NCI-H82 treated with DMSO at 0.1 percent for 48 hours (cell line): ENCODE measurements at regions not wholly inside any gene's neighbourhood (a gene's known extent, or its start where the extent isn't known, plus 50 kb on each side); places are given as distances from the start of the nearest gene placed in this dataset.

Experiments used
- DNase-seq: peaks from one replicate; lab custom pipeline; 2025; ENCODE audit not compliant: unreplicated experiment; lab: John Stamatoyannopoulos, UW

DNA sequence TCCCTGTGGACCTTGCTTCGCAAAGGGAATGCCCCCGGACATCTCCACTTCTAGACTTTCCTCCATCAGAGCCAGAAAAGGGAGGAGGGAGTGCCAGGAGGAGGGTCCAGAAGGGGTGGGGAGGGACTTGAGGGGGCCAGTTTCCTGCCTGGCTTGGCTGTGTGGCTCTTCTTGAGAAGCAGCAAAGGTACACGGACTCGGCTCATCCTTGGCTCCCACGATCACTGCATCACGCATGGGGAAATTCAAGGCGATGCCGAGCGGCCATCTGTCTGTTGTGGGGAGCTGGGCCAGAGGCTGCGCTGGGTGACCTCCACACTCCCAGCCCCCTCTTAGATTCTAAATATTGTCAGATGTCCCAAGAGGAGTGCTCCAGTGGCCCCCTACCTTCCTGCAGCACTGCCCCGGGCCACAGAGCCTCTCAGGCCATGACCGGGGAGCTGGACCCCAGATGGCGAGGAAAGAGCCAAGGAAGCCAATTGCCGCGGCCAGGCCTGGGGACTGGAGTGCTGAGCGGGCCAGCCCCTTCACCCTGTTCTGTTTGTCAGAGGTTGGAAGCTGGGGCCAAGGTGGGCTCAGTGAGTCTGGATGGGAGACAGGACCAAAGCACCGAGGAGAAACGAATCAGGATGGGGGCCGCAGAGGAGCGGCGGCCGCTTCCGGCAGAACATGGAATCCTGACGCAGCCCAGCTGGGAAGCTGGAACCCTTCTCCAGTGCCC, 104.5 kb downstream of the RBFOX3 start:
- no peak for DNase-seq

DNA sequence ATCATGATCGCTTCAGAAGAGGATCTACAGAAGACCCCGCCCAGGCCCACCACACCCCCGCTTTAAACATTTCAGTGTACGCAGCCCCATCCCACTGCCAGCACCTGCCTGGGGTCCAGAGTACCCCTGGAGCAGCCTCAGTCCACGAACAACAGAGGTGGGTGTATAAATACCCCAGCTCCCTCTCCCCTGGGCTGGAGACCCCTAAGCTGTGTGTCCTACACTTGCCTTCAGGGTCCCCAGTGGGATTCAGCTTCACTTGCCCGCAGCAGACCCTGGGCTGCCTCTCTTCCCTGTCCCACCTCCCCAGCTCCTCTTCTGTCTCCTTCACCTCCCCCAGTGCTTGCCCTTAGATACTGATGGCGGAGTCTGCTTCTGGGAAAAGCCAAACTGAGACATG, 105.7 kb downstream of the RBFOX3 start:
- DNase-seq, result no peak

DNA sequence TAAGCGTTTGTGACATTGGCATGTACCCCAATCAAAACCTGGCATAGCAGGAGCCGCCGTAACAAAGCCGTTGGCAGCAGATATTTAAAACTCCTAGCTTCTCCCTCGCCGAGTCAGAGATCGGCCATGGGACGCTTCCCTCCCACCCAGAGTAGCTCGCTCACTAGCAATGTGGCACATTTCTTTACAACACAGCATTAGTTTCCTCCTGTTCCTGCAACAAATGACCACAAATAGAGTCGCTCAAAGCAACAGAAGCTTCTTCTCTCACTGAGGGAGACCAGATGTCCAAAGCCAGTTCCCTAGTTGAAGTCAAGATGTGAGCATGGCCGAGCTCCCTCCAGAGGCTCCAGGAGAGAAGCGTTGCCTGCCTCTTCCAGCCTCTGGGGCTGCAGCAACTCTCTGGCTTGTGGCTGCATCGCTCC, 106.7 kb downstream of the RBFOX3 start:
- no peak for DNase-seq

DNA sequence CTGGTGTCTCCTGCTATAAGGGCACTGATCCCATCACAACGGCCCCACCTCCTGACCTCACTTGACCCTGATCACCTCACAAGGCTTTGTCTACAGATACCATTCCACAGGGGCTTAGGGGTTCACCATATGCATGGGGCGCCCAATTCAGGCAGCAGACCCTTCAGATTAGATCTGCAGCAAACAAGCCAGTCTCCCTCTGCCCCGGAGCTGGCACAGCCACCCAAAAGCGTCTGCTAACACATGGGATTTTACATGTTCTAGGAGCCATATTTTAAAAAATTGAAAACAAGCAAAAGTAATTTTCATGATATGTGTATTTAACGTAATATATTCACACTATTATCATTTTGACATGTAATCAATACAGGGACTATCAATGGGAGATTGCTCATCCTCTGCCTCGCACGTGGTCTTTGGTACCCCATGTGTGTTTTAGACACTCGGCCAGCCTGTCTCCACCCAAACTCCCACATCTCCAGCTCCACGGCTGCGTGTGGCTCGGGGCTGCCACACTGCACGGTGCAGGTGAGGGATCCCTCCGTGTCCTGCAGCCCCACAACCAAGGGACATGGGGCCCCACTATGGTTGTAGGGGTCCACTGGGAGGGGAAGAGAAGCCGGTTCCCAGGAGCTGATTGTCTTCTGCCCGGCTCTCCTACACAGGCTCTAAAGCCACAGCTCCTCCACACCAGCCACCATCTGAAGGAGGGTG, 107.6 kb downstream of the RBFOX3 start:
- no peak for DNase-seq

DNA sequence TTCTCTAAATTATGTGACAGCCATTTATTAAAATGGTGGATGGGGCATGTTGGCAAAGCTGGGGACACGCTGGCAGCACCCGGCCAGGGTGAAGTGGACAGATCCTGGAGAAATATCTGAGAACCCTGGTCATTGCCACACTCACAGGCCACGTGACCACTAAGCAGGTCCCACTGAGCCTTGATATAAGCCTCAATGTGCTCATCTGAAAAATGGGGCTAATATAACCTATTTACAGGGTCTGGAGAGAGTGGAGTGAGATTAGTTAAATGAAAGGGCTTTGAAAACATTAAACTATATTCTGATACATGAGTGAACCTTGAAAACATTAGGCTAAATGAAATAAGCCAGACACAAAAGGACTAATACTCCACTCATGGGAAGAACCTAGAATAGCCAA, 108.9 kb downstream of the RBFOX3 start:
- DNase-seq, result no peak

DNA sequence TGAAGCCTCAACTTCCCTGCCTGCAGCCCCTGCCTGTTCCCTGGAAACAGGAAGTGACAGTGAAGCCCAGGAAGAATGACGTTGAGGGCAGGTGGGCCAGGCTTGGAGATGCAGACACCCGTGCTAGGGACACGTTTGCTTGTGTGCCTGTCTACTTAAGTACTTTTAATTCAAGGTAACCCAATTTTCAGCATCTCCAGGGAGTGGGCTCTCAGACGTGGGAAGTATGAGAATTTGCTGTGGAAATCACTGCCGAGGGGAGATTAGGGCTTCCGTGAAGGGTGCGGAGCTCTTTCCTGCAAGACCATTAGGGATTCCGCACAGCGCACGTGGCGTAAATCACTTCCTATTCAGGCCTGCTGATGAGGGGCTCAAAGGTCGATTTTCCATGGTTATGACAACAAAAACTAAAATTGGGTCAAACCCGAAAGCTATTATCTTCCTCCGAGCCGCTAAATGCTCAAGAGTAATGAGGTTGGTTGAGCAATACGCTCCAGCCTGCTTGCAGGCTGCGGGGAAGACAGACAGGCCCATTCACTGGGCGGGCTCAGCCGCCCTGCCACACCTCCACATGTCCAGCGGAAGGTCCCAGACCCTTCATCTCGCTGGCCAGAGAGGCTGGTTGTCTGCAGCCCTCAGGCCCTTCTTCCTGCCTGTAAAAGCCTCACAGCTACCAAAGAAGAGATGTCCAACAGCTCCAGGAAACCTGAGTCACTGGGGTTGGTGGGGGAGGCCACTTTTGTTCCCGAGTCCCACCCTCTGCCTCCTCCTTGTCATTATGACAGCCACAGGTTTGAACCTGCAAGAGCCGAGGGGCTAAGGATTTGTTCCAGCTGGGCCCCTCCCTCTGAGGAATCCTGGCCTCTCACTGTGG, 109.9 kb downstream of the RBFOX3 start:
- DNase-seq, result no peak

DNA sequence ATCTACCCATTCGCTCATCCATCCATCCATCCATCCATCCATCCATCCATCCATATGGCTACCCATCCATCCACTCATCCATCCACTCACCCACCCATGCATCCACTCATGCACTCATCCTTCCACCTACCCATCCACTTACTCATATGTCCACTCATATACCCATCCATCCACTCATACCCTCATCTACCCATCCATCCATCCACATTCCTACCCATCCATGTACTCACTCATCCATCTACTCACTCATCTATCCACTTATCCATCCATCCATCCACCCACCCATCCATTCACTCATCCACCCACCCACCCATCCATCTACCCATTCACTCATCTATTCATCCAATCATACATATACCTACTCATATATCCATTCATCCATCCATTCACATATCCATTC, 112.0 kb downstream of the RBFOX3 start:
- DNase-seq, result no peak

DNA sequence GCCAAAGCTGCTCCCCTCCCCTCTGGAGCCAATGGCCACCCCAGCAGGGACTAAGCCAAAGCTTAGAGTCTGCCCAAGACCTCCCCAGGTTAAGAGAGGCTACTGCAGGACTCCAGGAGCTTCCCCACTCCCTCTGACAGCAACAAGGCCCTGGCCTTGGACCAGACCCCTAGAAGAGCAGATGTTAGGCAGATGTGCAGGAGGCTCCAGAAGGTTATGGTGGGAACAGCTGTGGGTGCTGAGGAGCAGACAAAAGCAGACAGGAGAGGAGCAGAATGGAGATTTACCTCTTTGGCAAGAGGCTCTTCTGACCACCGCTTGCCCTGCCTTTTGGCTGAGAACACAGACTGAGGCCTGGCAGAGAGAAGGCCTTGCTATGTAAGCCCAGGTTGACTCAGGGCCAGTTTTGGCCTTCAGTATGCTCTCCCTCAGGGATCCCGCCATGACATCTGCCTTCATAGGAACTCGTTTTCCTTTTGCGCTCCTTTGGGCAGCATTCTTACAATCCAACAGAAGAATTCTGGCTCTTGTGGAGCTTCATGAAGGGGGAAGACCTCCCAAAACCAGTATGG, 113.0 kb downstream of the RBFOX3 start:
- DNase-seq, result no peak

DNA sequence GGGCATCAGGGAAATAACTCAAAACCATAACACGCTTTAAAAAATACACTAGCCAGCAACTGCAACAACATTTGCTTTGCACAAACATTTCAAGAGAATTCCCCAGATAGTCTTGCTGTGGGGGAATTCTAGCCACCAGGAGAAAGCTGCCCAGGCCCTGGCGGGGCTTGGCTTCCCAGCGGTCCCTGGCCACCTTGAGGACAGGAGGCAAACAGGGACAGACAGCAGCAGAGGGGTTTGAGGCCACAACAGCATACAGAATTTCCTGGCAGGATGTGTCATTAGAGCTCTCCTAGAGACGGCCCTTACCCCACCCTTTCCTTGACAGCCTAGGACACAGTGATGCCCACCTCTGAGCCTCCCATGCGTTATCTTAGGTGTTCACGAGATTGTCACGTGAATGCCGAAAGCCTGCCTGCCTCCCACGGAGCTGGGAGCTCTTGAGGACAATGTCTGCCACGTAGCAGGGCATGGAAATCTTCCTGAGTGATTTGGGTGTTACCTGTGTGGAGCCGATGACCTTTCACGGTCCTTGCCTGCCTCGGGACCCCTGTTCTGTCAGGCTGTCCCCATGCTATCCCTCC, 114.3 kb downstream of the RBFOX3 start:
- no peak for DNase-seq

DNA sequence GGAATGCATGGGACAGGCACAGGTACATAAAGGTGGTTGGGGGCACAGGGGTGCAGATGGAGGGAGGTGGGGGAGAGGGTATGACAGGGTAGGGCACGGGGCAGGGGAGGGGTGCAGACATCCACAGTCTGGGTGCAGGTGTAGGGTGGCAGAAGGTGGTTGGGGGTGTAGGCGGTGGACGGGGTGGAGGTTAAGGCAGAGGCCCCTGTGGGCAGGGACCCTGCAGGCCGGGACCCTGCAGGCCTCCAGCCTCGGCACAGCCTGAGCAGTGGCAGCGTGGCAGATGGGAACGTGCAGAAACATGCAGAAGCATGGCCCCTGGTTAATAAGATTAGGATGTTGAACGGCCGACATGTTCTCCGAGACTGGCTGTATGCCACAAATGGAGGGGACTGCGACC, 115.2 kb downstream of the RBFOX3 start:
- DNase-seq, result peak; percentile 61

DNA sequence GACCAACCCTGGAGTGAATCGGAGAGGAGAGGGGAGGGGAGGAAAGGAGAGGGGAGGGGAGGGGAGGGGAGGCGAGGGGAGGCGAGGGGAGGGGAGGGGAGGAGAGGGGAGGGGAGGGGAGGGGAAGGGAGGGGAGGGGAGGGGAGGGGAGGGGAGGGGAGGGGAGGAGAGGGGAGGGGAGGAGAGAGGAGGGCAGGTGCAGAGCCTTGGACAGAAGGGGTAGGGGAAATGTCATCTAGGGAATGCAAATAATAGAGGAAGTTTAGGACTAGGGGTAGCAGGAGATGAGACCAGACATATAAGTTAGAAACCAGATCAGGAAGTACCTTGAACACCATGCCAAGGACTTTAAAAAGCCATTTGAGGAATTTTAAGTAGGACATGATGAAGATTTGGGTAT, 119.8 kb downstream of the RBFOX3 start:
- no peak for DNase-seq

DNA sequence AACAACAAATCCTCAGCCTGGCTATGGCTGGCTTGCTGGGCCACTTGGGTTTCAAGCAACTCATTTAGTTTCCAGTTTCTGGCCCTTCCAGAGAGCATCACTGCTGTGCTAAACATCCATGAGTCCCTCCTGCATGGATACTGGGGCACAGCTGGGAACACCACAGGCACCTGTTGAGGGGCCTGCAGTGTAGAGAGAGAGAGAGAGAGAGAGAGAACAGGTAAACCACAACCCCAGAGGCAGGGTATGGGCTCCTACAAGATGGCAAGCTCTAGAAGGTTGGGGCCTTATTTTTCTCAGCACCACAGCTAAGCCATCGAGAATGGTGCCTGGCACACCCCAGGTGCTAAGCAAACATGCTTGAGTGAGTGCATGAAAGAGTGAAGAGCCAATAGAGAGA, 120.3 kb downstream of the RBFOX3 start:
- no peak for DNase-seq

DNA sequence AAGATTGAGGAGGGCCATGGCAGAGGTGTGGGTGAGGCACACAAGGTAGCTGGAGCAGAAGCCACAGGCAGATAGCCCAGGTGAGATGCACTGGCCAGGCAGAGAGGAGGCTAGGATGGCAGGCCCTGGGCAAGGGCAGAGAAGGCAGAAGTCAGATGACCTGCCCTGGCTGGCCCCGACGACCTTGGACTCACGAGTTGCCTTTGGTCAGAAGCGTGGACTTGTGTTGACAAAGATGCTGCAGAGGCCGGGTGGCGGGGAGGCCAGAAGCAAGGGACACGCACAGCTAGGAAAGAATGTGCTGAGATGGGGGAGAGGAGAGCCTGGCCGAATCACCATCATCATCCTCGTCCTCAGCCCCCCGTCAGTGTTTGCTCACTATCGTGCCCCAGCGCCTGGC, 123.7 kb downstream of the RBFOX3 start:
- DNase-seq, result no peak

DNA sequence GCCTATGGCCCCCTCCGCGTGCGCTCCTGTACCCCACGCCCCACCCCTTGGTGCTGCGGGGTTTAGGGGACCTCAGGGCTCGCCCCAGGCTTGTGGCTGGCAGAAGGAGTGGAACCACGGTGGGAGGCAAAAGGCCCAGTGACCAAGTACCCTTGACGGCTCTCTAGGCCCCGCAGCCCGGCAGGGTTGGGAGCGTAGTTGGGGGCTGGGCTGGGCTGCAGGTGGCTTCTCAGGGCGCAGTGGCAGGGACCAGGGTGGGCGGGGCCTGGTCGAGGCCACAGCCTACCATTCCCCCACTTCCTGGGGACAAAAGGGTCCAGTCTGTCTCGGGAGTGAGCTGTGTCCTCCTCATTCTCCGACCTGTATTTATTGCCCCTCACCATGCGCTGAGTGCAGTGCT, 124.9 kb downstream of the RBFOX3 start:
- DNase-seq, result no peak

DNA sequence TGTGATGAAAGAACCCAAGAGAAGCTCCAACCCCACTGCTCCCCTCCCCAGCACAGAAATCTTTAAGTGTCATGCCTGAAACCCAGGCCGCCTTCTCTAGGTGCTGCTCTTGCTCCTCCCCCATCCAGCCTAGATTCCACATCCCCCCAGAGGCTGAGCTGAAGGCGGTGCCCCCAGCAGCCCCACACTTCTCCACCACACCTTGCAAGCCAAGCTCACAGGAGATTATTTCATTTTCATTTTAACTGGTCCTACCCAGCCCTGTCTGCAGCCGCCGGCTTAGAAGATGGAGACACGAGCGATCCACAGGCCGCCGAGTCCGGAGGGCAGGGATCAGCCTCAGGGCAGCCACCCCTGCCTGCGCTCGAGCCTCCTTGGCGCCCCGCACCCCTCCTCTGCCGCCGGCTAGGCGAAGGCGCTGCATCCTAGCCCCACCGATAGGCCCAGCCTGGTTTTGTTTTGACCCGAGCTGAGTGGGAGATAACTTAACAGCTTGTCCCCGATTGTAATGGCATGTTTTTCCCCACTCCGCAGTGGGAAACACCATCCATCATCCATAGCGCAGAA, 125.3 kb downstream of the RBFOX3 start:
- no peak for DNase-seq

DNA sequence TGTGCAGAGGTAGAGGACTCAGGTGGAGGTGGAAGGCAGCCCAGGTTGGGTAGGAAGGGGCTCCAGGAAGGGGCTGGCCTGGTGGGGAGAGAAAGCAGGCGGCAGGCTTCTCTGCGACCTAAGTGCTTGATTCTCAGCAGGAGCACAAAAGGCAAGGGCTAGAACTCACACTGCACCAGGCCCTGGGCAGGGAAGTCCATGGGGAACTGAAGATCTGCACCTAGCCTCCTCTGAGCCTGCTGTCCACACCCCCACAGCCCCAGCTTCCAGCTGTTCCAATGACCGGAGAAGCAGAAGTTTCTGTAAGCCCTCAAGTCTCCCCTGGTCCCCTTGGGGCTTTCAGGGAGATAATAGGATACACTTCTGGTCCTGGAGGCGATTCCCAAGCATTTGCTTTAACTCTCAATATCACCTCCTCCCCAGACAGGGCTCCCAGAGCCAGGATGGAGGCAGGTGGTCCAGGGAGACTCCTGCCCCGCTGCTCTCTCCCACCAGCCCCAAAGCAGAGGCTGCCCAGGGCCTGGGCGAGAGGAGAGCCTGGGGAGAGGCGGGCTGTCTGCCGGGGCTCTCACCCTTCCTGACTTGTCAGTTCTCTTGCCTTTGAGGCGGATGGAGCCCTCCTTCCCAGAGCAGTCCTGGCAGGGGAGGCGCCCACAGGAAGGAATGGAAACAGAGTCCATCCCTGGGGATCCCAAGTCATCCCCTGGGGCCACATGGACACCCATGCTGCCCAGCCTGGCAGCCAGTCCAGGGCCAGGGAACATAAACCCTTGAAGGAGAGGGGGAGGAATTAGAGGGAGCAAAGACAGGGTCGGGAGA, 126.0 kb downstream of the RBFOX3 start:
- peak; percentile 62 for DNase-seq

DNA sequence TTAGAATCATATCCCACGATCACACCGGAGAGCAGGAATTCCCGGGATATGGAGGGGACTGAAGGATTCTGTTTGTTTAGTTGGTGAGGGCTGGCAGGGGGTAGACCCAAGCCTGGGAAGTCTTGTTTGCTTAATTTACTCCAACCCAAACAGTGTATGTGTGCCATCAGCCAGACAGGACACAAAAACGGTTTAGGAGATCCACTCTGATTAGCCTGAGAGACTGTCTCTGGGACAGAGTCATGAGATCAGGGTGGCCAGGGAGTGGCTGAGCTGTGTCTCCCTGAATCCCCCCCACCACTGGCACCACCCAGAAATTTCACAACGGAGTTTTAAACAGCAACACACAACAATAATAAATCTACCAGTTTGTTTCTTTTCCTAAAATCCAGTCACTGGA, 127.0 kb downstream of the RBFOX3 start:
- DNase-seq, result no peak

DNA sequence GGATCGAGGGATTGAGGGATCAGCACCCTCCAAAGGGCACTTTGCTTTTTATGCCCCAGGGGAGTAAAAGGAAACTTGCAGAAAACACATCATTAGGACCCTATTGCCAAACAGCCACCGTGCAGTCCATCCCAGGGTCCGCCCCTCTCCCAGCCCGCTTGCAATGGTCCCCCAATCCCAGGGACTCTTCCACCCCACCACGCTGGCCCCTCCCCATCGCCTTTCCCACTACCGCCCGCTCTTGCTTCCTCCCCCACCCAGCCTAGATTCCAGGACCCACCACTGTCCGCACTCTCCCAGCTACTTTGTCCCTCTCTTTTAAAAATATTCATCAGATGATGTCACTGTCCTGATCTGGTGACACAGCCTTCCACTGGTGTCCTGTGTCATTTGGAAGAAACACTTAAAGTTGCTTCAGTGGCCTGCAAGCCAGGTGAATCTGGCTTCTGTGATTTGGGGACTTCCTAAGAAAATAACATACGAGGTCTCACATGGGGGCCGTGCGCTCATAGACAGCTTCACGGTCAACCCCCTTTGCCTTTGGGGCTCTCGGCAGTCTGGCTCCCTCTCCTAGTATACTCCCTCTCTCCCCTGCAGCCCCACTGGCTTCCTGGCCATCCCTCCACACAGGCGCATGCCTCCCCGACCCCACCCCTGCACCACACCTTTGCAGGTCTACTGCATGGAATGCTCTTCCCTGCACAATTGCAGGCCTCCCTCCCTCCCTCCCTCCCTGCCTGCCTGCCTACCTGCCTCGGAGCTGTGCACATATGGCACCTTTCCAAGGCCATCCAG, 127.9 kb downstream of the RBFOX3 start:
- DNase-seq, result no peak

DNA sequence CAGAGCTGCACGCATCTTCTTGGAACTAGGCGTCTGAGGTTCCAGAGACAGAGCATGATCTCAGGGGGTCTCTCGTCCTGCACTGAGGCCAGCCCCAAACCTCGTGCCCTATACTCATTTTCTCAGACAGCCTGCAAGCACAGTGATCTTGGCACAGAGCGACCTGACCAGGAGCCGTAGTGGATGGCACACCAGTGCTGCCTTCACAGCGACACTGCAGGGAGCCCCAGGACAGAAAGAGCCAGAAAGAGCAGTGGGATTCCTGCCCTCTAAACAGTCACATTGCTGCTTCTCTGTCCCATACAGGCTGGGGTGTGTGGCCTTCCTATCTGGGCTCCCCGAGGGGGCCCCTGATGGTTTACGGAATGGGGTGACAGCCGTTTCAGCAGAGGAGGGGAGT, 131.0 kb downstream of the RBFOX3 start:
- no peak for DNase-seq
